Right lobe of liver (tissue), 4 donors: ENCODE measurements at regions not wholly inside any gene's neighbourhood (a gene's known extent, or its start where the extent isn't known, plus 50 kb on each side); places are given as distances from the start of the nearest gene placed in this dataset.

Source experiments
- POLR2A ChIP-seq: fragments of 450-650 bp; IDR thresholded peaks from one replicate; pipeline ENCODE4 v1.6.1; 2017; ENCODE audit warnings: antibody characterized with exemption, mild to moderate bottlenecking
- TF ChIP-seq, protein P1 (sequence below), 4 donors: fragments of 200-600 bp in 3 of 4; fragments of 450-650 bp in 1 of 4; IDR thresholded peaks; one replicate each; pipeline versions ENCODE4 v1.5.1 to v1.8.0; 2016 to 2022; ENCODE audit warnings: antibody characterized with exemption in 4 of 4, mild to moderate bottlenecking in 2 of 4
- donor health status: DM: no; HTN: no; CAD: no.
- donor health status: DM: no; HTN: no; CAD: no.
- donor health status: DM: no; HTN: yes; CAD: no.

DNA sequence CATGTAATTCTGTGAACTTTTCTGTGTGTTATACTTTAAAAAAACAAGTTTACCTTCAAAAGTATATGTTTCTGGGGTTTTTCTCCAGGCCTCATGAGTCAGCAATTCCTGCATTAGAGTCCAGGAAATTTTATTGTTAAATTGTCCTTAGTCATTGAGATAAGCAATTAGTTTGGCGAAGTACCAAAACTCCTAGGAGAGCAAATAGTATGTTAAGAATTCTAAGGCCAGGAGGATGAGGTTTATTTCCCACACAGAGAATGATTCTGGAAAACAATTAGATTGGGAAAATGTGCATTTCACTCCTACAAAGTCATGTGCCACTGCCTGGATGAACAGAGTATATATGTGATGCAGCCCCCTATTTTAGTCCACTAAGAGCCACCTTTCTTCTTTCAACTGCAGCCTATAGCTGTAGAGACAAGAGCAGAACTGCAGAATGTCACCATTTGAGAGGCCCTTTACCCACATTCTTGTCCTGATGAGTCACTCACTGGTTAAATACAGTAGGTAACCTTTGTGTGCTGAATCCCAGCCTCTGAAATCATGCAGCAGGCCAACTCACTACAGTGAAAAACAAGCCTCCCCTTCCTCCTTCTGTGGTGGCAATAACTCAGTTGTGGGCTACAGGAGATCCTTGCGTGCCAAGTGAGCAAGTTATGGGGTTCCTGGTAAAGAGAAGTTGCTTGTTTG is 452.8 kb upstream of the THBS1 start:
- TF ChIP-seq, protein P1, sequence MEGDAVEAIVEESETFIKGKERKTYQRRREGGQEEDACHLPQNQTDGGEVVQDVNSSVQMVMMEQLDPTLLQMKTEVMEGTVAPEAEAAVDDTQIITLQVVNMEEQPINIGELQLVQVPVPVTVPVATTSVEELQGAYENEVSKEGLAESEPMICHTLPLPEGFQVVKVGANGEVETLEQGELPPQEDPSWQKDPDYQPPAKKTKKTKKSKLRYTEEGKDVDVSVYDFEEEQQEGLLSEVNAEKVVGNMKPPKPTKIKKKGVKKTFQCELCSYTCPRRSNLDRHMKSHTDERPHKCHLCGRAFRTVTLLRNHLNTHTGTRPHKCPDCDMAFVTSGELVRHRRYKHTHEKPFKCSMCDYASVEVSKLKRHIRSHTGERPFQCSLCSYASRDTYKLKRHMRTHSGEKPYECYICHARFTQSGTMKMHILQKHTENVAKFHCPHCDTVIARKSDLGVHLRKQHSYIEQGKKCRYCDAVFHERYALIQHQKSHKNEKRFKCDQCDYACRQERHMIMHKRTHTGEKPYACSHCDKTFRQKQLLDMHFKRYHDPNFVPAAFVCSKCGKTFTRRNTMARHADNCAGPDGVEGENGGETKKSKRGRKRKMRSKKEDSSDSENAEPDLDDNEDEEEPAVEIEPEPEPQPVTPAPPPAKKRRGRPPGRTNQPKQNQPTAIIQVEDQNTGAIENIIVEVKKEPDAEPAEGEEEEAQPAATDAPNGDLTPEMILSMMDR (IDR thresholded peaks at IDR 0.05), result no peak
- no peak for TF ChIP-seq POLR2A
